ENCODE measurements at regions not wholly inside any gene's neighbourhood (a gene's known extent, or its start where the extent isn't known, plus 50 kb on each side); places are given as distances from the start of the nearest gene placed in this dataset.
"Not testable (repeated sequence)": the region's sequence is repeated elsewhere in the genome, so short reads cannot be mapped to it uniquely, and the experiment has no call there.

DNA sequence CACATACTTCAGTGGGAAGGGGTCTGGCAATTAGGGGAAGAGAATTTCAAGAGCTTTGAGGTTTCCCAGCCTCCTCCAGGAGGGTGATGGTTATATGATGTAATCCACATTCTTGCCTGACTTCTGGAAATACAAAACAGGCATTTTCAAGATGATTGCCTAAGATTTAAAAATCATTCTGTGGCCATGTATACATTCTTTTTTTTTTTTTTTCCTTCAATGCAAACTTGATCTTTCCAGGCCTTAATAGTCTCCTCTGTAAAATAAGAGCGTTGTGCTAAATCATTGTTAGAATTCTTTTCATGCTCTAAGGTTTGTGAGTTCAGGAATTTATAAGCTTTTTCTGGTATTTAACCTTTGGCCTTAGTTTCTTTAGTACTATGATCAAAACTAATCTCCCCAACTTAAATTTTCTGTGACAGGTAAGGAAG is 192.3 kb upstream of the HMCN1 start:
- H3K4me1 ChIP-seq, result no peaks in the 10 kb centered on the region
- no peaks in the 10 kb centered on the region for H3K36me3 ChIP-seq
- no peaks in the 10 kb centered on the region for H3K9me3 ChIP-seq
- no peak overlapping the region for H3K27ac ChIP-seq
- H3K27me3 ChIP-seq, result no peaks in the 10 kb centered on the region
- DNase-seq, result no peak
- no peak overlapping the region for H3K4me3 ChIP-seq
- TF ChIP-seq, protein P1, sequence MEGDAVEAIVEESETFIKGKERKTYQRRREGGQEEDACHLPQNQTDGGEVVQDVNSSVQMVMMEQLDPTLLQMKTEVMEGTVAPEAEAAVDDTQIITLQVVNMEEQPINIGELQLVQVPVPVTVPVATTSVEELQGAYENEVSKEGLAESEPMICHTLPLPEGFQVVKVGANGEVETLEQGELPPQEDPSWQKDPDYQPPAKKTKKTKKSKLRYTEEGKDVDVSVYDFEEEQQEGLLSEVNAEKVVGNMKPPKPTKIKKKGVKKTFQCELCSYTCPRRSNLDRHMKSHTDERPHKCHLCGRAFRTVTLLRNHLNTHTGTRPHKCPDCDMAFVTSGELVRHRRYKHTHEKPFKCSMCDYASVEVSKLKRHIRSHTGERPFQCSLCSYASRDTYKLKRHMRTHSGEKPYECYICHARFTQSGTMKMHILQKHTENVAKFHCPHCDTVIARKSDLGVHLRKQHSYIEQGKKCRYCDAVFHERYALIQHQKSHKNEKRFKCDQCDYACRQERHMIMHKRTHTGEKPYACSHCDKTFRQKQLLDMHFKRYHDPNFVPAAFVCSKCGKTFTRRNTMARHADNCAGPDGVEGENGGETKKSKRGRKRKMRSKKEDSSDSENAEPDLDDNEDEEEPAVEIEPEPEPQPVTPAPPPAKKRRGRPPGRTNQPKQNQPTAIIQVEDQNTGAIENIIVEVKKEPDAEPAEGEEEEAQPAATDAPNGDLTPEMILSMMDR (IDR thresholded peaks at IDR 0.05), result no peak
- TF ChIP-seq POLR2A (IDR thresholded peaks at IDR 0.05), result no peak

DNA sequence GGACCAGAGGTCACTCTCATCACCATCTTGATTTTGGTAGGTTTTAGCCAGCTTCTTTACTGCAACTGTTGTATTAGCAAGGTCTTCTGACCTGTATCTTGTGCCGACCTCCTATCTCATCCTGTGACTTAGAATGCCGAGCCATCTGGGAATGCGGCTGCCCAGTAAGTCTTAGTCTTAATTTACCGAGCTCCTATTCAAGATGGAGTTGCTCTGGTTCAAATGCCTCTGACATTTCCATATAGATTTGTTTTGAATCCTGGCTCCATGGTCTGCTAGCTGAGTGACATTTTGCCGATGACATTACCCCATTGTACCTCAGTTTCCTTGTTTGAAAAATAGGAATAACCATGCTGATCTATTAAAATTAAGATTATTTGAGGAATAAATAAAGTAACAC is 193.9 kb upstream of the HMCN1 start:
- TF ChIP-seq, protein P1 (IDR thresholded peaks at IDR 0.05), result no peak
- TF ChIP-seq POLR2A (IDR thresholded peaks at IDR 0.05), result no peak
- Histone ChIP-seq H3K4me1 (no peaks in the 10 kb centered on the region), H3K9me3 (no peaks in the 10 kb centered on the region), H3K36me3 (no peaks in the 10 kb centered on the region), H3K27ac (no peak overlapping the region), H3K27me3 (no peaks in the 10 kb centered on the region), H3K4me3 (no peak overlapping the region)
- DNase-seq, result no peak

DNA sequence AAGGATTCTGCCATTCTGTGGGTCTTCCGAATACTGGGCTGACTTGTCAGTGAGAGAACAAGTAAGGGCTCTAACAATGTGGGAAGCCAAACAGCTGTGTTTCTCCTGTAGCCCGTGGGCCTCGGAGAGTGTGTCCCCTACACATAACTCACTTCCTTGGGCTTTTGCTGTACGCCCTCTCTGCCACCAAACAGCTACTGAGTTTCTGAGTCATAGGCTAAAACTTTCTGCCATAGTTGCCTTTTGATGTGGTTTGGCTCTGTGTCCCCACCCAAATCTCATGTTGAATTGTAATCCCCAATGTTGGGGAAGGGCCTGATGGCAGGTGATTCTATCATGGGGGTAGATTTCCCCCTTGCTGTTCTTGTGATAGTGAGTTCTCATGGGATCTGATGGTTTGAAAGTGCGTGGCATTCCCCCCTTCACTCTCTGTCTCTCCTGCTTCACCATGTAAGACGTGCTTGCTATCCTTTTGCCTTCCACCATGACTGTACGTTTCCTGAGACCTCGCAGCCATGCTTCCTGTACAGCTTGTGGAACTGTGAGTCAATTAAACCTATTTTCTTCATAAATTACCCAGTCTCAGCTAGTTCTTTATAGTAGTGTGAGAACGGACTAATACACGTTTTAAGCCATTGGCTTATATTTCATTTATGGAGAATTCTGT is 194.8 kb upstream of the HMCN1 start:
- Histone ChIP-seq H3K36me3 (no peaks in the 10 kb centered on the region), H3K9me3 (no peaks in the 10 kb centered on the region), H3K4me3 (no peak overlapping the region), H3K27me3 (no peaks in the 10 kb centered on the region), H3K27ac (no peak overlapping the region), H3K4me1 (no peaks in the 10 kb centered on the region)
- TF ChIP-seq POLR2A (IDR thresholded peaks at IDR 0.05), result no peak
- TF ChIP-seq, protein P1 (IDR thresholded peaks at IDR 0.05), result no peak
- no peak for DNase-seq

DNA sequence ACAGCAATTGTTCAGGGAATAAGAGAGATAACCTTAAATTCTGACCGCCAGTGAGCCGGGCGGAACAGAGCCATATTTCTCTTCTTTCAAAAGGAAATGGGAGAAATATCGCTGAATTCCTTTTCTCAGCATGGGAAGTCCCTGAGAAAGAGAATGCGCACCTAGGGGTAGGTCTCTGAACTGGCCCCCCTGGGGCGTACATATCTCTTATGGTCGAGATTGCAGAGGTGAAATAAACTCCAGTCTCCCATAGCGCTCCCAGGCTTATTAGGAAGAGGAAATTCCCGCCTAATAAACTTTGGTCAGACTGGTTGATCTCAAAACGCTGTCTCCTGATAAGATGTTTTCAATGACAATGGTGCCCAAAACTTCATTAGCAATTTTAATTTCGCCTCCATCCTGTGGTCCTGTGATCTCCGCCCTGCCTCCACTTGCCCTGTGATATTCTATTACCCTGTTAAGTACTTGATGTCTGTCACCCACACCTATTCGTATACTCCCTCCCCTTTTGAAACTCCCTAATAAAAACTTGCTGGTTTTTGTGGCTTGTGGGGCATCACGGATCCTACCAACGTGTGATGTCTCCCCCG is 195.8 kb upstream of the HMCN1 start:
- not testable (repeated sequence) for DNase-seq, H3K4me1 ChIP-seq, H3K4me3 ChIP-seq, H3K36me3 ChIP-seq, H3K9me3 ChIP-seq, H3K27me3 ChIP-seq, H3K27ac ChIP-seq

DNA sequence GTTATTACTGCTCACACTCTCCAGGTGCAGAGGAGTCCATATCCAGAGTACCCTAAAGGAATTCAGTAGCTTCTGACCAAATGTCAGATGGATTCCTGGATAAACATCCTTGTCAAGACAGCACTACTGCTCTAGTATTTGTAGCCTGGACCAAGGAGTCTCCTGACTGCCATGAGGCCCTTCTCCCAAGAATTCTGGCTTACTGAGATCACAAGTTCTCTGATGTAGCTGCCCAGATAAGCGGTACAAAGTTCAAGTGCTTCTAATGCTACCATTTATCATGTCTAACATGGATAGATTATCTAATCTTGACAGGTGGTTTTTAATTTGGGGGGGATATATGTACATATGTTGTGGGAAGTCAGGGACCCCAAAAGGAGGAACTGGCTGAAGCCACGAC is 196.6 kb upstream of the HMCN1 start:
- Histone ChIP-seq H3K9me3 (no peaks in the 10 kb centered on the region), H3K27ac (no peak overlapping the region), H3K36me3 (no peaks in the 10 kb centered on the region), H3K27me3 (no peaks in the 10 kb centered on the region), H3K4me1 (no peaks in the 10 kb centered on the region), H3K4me3 (no peak overlapping the region)
- no peak for TF ChIP-seq POLR2A (IDR thresholded peaks at IDR 0.05)
- TF ChIP-seq, protein P1 (IDR thresholded peaks at IDR 0.05), result no peak
- DNase-seq, result no peak

DNA sequence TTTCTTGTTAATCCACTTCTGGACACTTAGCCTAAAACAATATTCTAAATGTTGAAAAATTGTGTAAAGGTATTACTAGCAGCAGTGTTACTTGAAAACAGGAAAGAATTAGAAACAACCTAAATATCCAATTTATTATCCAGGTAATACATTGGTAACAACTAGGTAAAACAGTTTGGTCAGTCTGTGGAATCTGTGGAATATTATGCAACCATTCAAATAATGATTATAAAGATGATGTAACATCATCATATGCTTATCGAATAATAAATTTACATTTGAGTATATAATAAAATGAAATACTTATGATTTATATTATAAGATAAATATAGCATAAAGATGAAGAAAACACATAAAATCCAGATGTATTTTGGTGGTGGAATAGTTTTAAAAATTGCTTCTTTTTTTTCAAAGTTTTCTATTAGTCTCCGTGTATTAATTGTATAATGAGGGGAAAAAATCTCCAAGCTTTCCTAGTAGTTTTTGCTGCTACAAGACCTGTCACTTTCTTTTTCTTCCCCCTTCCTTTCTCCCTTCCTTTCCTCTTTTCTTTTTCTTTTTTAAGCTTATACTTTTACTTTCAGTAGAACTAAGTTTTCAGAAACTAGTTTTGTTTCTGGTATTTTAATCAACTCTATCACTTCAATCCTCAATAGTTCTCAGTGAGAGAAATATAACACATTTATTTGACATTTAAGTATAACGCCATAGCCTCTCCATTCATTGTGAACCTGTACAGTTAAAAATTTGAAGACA is 197.8 kb upstream of the HMCN1 start:
- Histone ChIP-seq H3K4me1 (no peaks in the 10 kb centered on the region), H3K27me3 (no peaks in the 10 kb centered on the region), H3K36me3 (no peaks in the 10 kb centered on the region), H3K9me3 (no peaks in the 10 kb centered on the region), H3K27ac (no peak overlapping the region), H3K4me3 (no peak overlapping the region)
- DNase-seq, result no peak
- no peak for TF ChIP-seq POLR2A (IDR thresholded peaks at IDR 0.05)
- TF ChIP-seq, protein P1 (IDR thresholded peaks at IDR 0.05), result no peak
